ENCODE measurements at regions not wholly inside any gene's neighbourhood (a gene's known extent, or its start where the extent isn't known, plus 50 kb on each side); places are given as distances from the start of the nearest gene placed in this dataset.

DNA sequence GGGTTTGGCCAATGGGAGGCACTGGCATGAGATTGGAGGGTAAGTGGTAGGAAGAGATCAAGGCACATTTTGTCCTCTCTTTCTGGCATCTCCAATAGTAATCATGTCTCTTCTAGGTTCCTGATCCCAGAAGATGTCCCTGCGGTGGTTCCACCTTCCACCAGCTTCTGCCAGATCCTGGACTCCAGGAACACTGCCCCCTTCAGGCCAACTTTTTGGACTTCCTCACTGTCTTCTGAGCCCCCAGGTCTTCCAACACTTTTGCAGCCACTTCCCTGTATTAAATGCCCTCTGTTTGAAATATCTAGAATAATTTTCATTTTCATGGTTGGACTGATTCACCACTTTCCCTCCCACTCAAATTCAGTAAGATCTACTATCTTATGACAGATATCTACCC is 60.9 kb downstream of the BAMBI start:
- TF ChIP-seq CTCF (IDR thresholded peaks at IDR 0.05) (no peak), EP300 (IDR thresholded peaks at IDR 0.05) (no peak), POLR2A (IDR thresholded peaks at IDR 0.05) (no peak), POLR2AphosphoS5 (IDR thresholded peaks at IDR 0.05) (no peak)
